Cardiac septum (tissue), 1 donor: ENCODE measurements at regions not wholly inside any gene's neighbourhood (a gene's known extent, or its start where the extent isn't known, plus 50 kb on each side); places are given as distances from the start of the nearest gene placed in this dataset.

Source experiments
- DNase-seq: peaks from one replicate; pipeline ENCODE4 v3.0.0-alpha.2; 2020; ENCODE audit warnings: low spot score
- intact Hi-C: fragments of 100-400 bp; cut with DNase I; formaldehyde crosslinking; loops from one replicate; pipeline ENCODE4 v1.14.0; 2022
- donor health status: DM: no; HTN: no; CAD: no.

DNA sequence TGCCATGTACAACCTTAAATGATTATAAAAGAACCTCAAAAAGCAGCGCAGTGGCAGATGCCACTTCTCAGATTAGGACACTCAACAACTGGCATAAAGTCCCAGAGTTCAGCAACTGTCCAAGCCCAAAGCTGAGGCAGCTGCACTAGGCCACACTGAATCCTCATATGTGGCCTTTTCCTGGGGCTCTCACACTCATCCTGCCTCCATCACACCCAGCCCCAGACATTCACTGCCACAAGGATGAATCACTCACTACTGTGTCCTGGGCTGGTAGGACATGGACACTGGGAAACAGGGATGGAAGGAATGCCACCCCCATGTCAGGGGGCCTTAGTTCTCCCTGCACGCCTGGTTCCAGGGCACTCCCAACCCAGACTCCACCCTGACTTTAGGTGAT is 547.7 kb downstream of the TNS3 start:
- DNase-seq: no peak
- intact Hi-C loops: no loop called here

DNA sequence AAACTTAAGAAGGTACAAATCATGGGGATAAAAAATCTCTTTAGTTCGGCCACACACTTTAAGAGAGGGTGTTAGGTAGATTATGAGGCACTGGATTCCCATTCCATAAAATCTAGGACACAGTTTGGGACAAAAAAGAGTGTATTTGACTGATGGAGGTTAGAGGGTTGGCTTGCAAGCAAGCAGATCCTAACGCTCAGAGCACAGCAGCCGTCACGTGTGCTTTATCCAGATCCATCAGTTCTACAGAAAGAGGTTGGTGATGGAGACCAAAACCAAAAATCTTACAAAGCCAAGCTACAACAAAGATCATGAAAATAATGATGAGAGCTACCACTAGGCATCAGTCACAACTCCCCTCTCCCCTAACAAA is 549.4 kb downstream of the TNS3 start:
- DNase-seq: no peak
- intact Hi-C loops: no loop called here

DNA sequence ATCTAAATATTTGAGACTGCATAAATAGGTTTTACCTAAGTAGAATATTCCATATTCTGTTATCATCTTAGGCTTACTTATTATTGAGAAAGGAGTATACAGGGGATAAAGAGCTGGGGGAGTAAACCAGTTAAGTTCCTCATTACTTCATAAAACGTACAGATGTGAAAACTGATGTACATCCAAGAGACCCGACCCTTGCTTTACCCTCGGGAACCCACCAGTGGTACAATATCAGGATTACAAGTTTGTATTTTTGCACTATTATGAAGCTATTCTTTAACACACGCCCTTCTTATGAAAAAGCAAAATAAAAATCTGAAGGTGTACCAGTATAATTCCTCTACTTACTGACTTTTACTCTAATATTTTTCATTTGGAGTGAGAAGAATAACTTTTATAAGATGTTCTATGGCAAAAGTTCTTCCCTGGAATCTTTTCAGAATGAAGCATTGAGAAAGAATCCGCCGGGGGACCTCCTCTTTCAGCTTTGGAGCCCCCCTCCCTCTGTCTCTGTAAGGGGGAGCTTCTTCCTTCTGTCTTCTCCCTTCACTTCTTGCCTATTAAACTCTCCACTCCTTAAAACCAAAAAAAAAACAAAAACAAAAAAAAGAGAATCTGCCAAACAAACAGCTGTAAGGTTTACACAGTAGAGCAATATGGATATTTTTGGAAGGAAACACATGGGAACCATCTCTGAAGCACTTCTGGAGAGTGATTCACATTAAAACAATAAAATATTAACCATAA is 550.0 kb downstream of the TNS3 start:
- DNase-seq: no peak
- intact Hi-C loops: no loop called here

DNA sequence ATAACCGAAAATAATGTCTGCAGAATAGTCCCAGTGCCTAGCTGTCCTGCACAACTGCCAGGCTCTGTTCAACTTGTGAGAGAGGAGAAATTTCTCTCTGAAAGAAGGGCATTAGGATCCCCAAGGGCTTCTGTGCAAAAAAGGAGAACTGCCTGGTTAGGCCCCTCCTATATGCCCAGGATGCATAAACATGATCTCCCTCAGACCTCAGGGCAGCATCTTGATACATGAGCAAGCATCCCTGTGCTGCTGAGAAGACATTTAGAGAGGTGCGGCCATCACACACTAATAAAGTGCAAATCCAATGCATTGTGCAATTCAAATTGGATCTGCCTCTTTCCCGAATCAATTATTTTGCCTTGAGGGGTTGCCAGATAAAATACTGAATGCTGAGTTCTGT is 553.6 kb downstream of the TNS3 start:
- intact Hi-C loops: no loop called here

DNA sequence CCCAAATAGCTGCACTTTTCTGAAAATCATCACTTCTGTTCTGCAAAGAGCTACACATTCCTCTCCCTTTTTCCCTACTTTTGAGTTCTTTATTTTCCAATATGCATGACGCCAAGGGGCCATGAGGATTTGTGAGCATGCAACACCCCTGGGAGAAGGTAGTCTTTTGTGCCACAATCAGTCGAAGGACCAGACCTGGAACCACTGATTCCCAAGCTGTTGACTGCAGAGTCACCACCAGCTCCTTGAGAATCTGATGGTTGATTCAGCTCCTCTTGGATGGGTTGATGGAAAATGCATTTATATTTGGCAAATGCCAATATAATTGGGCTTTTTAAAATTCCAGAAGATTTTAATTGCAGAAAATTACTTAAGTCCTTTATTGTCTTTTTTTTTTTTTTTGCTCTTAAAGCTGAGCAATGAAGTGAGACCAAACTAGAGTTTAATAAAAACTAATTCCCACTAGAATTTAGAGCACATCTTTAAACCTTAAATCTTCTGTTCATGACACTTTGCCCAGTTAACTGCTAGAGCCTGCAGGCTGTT is 554.1 kb downstream of the TNS3 start:
- intact Hi-C loops: no loop called here
- no peak for DNase-seq

More for the DNA sequence above, 553.6 kb downstream of the TNS3 start:
- no peak for DNase-seq

DNA sequence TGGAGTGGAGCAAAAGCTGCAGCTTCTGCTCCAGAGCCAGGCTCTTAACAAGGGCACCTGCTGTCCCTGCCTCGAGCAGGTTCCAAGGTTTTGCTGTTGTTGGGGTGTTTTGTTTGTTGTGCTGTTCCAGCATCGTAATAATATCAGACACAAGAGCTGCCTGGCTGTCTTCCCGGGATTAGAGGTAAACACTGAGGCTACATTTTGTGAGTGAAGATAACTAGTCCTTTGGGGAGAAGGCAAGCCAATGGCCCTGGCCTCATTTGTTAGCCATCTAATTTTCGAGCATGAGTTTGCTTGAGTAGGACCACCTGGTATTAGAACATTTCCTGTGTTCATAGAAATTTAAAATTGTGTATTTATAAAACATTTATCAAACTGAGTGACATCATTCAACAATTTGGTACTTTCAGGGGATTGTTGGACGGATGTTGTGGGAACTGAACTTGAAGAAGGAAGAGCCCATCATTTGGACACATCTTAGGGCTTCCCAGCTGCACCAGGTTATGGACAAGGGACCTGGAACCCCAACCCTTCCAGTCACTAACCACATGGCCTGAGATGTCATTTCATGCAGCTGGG is 555.0 kb downstream of the TNS3 start:
- DNase-seq: no peak
- intact Hi-C loops: no loop called here

DNA sequence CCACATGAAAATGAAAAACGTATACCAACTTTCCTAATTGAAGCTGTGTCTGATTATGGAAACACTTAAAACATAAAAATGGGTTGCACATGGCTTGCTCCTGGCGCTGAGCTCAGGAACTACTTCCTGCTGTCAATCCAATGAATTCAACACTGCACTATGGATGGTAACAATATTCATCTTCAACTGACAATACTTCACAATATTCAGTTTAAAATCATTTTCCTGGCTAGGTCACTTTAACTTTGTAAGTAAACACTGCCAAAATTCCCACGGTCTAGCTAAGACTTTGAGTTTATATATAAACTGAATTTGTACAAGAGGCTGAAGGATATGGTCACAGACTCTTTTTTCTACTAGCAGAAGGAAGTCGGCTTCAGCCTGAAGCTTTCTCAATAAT is 556.9 kb downstream of the TNS3 start:
- intact Hi-C loops: no loop called here
- DNase-seq: no peak

DNA sequence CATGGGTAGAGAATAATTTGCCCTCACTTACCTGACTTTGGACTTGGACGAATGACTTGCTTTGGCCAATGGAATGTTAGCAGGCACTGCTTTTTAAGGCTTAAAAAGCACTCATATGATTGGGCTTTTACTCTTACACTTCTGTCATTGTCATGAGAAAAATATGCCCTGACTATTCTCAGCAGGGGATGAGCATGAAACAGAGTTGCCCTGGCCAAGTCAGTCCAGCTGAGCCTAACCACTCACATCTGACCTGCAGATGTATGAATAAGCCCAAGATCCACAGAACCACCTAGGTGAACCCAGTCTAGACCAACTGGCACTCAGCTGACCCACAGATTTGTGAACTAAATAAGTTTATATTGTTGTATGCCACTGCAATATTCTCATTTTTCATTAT is 573.5 kb downstream of the TNS3 start:
- DNase-seq: no peak
- intact Hi-C loops: no loop called here

DNA sequence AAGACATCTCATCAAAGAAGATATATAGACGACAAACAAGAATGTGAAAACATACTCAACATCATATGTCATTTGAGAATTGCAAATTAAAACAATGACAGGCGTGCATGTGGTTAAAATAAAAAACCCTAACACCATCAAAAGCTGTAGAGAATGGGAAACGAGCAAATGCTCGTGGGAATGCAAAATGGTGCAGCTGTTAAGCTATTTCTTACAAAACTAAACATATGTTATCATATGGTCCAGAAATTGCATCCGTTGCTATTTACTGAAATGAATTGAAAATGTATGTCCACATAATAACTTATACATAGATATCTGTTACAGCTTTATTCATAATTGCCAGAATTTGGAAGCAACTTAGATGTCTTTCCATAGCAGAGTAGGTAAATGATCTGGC is 574.4 kb downstream of the TNS3 start:
- DNase-seq: no peak
- intact Hi-C loops: no loop called here

DNA sequence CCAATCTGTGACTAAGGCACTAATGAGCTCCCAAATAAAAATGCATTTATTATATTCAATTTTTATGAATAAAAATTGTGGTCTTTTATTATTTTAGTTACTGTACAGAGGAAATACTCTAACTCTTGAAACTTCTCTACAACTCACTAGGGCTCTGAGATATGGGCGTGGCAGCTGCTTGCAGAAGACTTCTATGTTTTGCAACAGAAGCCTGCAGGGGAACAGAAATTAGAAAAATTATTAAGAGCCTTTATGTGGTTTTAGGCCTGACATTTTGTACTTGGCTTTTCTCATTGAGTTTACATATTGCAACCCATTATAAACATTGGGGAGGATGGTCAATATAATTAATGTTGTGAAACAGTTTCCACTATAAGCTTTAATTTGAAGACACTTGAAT is 581.4 kb downstream of the TNS3 start:
- intact Hi-C loops: no loop called here
- DNase-seq: no peak

DNA sequence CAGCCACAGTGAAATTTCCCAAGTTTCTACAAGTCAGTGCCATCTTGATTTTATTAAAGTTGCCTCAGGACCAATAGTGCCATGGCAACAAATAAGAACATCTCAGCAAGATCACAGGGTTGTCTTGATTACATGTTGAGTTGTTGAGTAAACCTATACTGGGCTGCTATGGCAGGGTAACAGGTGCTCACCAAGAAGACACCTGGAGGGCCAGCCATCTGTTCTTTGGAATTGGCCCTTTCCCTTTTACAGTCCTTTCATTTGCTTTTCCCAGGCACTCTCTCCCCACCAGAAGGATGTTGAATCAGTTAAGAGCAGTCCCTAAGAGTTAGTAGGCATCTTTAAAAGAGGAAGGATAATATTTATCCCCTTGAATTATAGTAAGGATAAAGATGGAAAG is 582.0 kb downstream of the TNS3 start:
- intact Hi-C loops: no loop called here
- DNase-seq: no peak

DNA sequence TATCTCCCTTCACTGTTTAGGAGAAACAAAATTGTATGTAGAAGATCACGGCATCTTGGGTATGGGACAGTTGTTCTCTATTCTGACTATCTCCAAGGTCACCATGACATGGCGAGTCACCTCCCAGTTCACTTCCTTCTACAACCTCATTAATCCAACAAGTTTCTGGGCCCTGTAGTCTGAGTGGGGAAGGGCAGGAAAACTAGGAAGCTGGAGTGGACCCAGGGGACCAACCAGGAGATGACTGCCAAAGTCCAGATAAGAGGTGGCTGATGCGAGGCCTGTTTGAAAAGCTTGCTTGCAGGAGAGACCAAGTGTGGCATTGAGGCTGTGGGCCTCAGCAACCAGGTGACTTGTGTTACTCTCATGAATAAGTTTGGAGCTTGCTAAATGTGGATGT is 584.9 kb downstream of the TNS3 start:
- DNase-seq: no peak

DNA sequence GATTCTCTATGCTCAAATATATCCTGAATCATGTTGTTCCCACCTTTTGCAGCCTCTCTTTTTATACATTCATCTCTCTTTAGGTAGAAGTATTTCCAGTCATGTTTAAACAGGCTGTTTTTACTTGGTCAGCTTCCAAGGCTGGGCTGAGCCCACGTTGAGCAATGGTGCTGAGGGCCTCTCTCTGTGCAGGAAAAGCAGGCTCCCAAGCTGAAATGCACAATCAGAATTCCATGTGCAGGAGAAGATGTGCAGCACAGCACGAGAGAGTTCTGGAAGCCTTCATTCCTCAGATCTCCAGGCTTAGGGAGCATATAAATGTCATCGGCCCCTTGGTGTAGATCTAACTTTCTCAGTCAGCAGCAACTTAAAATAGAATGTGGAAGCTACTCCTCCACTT is 588.5 kb downstream of the TNS3 start:
- intact Hi-C loops: no loop called here
- DNase-seq: no peak

More for the DNA sequence above, 584.9 kb downstream of the TNS3 start:
- intact Hi-C loops: no loop called here

DNA sequence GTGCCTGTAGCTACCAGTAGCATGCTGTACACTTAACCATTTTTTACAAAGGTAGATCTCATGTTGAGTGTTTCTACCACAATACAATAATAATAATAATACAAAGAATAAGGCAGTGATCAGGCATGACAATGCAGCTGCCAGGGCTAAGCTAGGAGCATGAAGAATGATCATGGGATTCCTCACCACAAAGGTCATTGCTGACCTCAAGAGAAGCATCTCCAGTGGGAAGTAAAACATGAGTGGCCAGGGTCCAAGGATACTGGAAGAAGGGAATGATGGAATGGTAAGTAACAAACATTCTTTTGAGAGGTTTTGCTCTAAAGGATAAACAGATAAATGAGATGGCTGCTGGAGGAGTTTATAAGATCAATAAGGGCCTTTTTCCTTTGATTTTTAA is 591.1 kb downstream of the TNS3 start:
- intact Hi-C loops: no loop called here
- no peak for DNase-seq

DNA sequence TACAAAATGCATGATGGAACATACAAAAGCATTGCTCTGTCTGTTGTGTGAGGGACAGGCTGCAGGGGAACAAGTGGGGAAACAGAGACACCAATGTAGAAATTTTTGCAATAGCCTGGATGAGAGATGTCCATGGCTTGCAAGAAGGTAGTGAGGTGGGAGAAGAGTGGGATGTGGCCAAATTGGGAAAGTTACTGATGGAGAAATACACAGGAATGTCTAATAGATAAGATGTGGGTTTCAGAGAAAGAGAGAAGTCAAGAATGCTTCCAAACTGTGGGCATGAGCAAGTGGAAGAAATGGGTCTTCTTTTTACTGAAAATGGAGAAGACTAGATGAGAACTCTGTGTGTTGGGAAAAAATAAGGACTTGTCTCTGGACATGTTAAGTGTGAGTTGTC is 592.7 kb downstream of the TNS3 start:
- intact Hi-C loops: no loop called here

DNA sequence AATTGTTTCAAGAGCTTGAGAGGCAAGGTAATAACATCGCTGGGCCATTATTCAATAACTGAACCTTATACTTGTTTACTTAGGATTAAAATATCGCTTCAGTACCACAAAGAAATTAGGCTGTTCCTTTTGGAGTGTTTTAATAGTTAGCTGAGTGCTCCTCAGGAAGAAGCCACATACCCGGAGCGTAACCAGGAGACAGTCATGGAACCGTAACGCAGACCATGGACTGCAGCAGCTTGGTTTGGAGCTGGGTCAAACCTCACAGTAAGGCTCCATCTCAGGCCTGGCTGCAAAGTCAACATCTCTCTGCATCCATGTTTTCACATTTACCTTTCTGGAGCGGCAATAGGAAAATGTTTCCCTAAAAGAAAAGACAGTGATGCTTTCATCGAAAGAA is 599.0 kb downstream of the TNS3 start:
- DNase-seq: no peak
- intact Hi-C loops: no loop called here

More for the DNA sequence above, 592.7 kb downstream of the TNS3 start:
- no peak for DNase-seq

DNA sequence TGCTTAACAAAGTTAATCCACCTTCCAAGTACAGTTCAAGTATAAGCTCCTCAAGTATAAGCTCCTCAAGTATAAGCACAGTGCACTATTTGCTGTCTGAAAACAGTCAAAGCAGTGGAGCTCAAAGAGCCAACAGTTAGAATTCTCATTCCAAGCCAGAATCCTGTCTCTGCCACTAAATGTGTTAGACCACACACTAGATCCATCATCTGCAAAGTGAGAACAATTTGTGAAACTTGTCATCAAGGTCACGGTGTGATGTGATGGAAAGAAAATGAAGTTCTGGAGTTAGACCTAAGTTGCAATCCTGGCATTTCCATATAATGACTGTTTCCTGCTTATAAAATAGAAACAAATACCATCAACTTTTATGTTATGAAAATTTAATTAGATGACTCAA is 602.5 kb downstream of the TNS3 start:
- intact Hi-C loops: no loop called here
- no peak for DNase-seq

DNA sequence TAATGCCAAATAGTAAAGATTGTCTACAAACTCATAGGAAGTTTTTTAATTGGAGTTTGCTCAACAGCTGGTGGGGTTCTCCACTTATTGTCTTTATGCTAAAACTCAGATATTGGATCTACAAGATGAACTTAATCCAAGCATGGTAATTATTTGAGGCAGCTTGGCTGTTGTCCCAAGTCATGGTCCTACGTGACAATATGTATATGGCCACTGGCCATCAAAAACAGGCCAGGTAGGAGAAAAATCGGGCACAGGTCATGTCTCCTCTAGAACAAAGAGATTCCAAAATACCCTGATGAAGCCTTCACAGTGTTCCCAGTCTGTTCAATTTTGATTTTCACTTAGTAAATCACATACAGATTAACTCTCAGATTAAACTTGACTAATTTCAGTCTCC is 606.4 kb downstream of the TNS3 start:
- DNase-seq: no peak

DNA sequence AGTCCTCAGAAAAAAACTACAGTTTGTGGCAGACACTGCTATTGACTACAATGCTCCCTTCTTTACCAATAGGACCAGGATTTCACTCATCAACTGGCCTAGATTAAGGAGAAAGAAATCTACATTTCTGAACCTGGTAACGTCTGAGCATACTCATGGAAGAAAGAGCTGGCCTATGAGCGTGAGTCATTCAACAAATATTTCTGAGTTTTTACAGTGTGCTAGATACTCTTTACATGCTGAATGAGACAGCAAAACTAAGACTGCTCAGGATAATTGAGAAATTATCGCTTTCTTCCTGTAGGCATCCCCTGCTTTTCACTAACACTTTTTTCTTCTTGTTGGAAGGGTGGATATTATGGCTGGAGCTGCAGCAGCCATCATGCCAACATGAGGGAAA is 609.7 kb downstream of the TNS3 start:
- no peak for DNase-seq
- intact Hi-C loops: no loop called here

More for the DNA sequence above, 606.4 kb downstream of the TNS3 start:
- intact Hi-C loops: no loop called here

DNA sequence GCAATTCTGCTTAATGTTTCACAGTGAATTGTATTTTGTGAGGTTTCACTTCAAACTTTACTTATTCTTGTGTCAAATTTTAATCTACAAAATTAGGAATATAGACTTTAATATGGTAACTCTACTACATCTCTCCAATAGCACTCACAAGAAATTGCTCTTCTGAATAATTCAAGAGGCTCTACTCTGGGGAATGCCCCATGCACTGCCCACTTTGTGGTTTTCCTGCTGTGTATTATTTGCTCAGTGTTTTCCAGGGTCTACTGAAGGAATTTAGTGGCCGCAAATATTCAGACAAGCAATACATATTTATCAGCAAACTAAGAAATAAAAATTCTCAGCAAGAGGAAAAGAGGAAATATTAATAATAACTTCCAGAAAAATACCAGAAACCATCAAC is 611.4 kb downstream of the TNS3 start:
- no peak for DNase-seq
- intact Hi-C loops: no loop called here

DNA sequence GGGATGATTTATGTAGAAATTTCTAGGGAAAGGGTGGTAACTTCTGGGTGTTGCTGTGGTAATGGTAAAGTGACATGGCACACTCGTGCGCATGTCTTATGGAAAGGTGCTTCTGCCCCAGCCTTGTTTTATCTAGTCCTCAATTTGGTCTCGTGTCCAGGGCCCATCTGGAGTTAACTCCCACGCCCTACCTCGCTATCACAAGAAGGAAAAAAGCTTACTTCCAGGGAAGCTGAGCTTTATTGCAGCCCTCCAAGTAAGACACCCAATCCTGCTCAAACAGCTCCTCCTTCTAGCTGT is 611.8 kb downstream of the TNS3 start:
- intact Hi-C loops: no loop called here
- no peak for DNase-seq
